HG02943 (cell line): ENCODE measurements at regions not wholly inside any gene's neighbourhood (a gene's known extent, or its start where the extent isn't known, plus 50 kb on each side); places are given as distances from the start of the nearest gene placed in this dataset.

Experiments used
- ATAC-seq: cut with Tn5 transposase; IDR thresholded peaks from one replicate; pipeline ENCODE4 v1.9.1; 2021; ENCODE audit warnings: mild to moderate bottlenecking, low read depth, moderate library complexity; ENCODE audit not compliant: unreplicated experiment

DNA sequence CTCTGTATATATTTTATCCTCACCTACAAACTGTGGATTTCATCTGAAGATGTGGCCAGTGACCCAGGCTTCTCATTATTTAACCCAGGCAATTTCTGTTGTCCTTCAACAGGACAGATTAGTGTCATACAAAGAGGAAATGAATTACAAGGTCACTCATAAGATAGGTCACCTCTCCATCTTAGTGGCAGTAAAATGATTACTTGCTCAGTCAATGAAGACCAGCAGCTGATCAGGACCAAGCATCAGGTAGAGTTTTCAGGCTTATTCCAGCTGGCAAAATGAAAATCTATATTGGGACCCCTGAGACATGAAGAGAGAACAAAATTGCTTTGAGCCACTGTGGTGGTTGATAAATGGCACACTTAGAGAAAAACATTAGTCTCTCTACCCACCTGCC, 135.2 kb upstream of the PRDM9 start:
- ATAC-seq = no peak

- no peak for ATAC-seq
These were observed 139.0 kb upstream of the PRDM9 start for GRCh38 chr5:23368393-23368792.

DNA sequence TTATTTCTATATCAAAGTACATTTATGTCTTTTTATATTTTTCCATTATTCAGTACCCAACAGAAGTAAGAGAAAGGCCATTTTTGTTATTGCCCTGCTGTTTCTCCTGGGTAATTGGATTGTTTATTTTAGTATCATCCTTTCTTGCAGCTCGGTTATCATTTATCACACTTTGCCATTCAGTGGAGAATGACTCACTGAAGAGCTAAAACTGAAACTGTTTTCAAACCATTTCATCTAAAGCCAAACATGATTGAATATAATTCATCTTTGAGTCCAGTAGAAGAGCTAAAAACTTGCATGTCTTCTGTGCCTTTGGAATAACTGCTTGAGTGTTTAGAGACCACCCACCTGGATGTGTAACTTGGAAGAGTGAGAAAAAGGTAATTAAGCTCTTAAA, 139.5 kb upstream of the PRDM9 start:
- no peak for ATAC-seq

- ATAC-seq = no peak
These were observed 154.1 kb upstream of the PRDM9 start for GRCh38 chr5:23353286-23353685.

- no peak for ATAC-seq
These were observed 155.0 kb upstream of the PRDM9 start for GRCh38 chr5:23352446-23352845.

GRCh38 chr5:23343121-23343520, 164.3 kb upstream of the PRDM9 start:
- ATAC-seq = no peak

- no peak for ATAC-seq
These were observed 174.7 kb upstream of the PRDM9 start for GRCh38 chr5:23332650-23333251.

DNA sequence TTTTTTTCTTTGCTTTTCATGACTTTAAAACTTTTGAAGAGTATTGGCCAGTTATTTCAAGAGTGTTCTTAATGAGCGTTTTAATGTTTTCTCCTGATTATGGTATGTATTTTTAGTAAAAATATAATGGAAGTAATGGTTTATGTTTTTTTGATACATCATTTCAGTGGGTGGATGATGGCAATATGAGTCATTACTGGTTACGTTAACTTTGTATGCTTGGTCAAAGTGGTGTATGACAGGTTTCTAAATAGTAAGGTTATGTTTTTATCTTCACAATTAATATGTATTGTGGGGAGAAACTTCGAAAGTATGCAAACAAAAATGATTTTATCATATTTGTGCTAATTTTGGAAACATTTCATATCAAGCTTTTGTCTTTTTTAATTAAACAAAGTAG, 176.7 kb upstream of the PRDM9 start:
- ATAC-seq = no peak

DNA sequence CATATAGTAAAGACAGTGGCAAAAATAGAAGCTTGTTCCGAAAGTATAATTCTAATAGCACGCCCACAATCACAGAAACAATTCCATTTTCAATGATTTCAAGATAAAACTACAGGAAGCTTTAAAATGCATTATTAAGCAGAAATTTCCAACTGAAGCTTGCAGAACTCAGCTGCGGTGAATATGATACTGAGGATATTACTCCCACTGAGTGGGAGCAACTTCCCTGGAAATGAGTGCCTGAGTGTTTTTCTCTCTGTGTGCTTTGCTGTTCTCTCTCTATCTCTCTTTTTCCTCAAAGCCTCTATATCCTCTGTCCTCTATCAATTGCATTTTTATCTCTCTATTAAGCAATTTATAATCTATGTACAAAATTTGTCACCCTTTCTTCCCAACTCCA, 187.5 kb upstream of the PRDM9 start:
- ATAC-seq = no peak

DNA sequence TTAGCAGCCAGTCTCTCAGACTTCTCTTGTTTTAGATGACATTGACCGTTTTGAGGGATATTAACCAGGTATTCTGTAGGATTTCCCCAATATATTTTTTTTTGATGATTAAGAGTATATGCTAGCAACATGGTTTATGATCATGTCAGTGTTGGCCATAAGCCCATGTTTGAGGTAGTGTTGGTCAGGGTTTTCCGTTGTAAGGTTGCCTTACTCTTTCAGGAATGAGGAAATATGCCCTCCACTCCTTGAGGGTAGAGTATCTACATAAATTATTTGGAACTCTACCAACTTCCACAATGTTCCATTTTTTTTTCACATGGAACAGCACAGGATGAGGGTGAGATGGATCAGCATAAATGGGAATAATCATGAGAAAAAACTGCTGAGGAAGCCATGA, 188.4 kb upstream of the PRDM9 start:
- ATAC-seq = no peak

- ATAC-seq = no peak
These were observed 189.2 kb upstream of the PRDM9 start for GRCh38 chr5:23318166-23318565.

GRCh38 chr5:23316060-23316591, 191.3 kb upstream of the PRDM9 start:
- ATAC-seq = no peak

DNA sequence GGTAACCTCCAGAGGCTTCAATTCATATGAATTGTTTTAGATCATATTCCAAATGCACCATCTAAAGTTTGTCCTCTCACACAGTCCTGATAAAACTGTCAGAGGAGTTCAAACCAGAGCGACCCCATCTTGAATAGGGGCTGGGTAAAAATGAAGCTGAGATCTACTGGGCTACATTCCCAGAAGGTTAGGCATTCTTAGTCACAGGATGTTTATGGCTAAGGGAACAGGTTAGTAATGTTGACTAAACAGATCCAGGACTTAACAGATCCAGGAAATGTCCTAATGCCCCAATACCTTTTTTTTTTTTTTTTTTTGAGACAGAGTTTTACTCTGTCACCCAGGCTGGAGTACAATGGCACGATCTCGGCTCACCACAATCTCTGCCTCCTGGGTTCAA, 192.6 kb upstream of the PRDM9 start:
- ATAC-seq = no peak

DNA sequence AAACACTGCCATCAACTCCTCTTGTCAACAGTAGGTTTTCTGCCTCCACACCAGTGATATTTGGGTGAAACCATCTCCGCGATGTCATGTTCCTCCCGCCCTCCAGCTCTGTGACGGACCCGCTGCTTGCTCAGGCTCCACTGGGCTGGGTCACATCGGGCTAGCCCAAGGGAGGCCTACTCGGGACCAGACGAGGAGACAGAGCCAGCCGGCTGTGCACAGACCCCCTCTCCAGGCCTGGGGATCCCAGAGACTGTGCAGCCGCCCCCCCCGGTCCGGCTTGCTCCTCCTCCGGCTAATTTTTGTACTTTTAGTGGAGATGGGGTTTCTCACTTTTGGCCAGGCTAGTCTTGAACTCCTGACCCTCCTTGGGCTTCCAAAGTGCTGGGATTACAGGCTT, 202.4 kb upstream of the PRDM9 start:
- no peak for ATAC-seq

GRCh38 chr5:23303836-23304235, 203.6 kb upstream of the PRDM9 start:
- no peak for ATAC-seq

DNA sequence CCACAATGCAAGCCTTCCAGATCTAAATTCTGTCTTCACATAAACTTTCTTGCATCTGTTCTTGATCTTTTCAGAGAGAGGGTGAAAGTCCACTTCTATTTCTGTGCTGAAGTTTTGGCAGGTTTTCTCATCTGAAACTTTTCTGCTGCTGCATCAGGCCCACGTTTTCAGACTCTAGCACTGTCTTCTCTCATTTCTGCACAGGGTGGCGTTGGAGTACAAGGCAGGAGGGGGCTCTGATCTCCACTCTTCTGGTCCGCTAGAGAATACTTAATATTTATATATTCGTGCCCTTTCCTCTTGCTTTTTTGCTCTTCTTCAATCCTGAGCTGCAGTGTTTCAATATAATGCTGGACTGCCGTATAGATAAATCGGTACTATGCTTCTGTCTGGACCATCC, 204.0 kb upstream of the PRDM9 start:
- ATAC-seq = no peak

DNA sequence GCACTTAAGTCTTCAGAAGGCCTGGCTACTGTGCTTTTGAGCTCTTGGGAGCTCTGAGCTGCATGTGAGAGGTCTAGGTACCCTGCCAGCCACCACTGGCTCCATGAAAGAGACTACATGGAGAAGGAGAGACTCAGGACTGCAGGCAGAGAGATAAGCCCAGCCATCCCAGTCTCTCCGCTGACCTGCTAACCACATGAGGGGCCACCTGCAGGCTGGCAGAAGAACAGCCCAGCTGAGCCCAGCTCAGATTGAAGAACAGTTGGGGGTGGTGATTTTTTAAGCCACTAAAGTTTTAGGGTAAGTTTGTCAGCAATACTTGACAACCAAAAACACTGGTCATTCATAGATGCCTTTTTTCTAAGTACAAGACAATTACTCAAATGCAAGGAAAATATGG, 205.0 kb upstream of the PRDM9 start:
- ATAC-seq = no peak

DNA sequence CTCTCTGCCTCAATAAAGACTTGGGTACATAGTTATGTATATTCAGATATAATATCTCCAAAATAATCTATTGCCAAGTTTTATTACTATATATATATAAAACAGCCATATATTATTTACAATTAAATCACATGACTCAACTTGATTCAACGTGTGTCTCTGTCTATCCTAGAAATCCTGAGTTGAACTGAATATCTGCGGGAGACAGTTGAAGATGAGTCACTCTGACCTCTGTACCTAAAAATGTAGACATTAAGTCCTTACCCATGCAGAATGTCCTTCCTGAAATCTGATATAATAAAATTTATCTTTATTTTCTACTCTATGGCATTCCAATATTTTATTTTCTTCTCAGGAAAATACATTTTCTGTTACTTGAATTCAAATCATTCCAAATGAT, 218.2 kb upstream of the PRDM9 start:
- no peak for ATAC-seq

- no peak for ATAC-seq
These were observed 222.8 kb upstream of the PRDM9 start for GRCh38 chr5:23284656-23285055.

DNA sequence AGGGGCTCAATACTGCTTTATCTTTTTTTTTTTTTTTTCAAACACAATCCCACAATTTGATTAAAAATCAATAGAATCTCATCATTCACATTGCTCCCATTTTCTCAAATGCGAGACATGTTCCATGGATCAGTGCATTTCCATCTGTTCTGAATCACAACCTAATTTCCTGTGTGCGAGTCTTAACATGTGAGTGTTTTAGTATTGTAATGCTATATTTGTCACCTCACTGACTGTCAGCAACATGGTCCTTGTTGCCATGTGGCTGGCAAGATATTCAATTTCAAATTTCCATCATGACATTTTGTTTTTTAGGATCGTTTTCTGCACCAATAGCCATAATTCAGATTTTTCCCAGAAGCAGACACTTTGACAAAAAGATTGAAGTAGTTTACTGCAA, 233.2 kb upstream of the PRDM9 start:
- ATAC-seq = no peak

GRCh38 chr5:23269981-23270380, 237.4 kb upstream of the PRDM9 start:
- ATAC-seq = no peak

GRCh38 chr5:23268136-23268535, 239.3 kb upstream of the PRDM9 start:
- no peak for ATAC-seq

- no peak for ATAC-seq
These were observed 246.8 kb upstream of the PRDM9 start for GRCh38 chr5:23260621-23261020.
